NCI-H1105 (cell line): ENCODE measurements at regions not wholly inside any gene's neighbourhood (a gene's known extent, or its start where the extent isn't known, plus 50 kb on each side); places are given as distances from the start of the nearest gene placed in this dataset.
"Not testable (repeated sequence)": the region's sequence is repeated elsewhere in the genome, so short reads cannot be mapped to it uniquely, and the experiment has no call there.

Experiments
- DNase-seq: peaks from one replicate; lab custom pipeline; 2025; lab: John Stamatoyannopoulos, UW

DNA sequence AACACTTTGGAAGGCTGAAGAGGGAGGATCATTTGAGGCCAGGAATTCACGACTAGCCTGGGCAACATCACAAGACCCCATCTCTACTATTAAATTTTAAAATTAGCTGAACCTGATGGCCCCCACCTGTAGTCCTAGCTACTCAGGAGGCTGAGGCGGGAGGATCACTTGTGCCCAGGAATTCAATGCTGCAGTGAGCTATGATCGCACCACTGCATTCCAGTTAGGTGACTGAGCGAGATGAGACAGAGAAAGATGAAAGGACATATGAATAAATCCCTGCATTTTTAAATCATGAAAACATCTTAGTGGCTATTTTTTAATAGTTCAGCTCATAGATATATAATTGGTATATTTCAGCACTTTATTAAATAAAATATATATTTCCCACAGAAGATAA, 93.8 kb downstream of the GPR63 start:
- no peak for DNase-seq

GRCh38 chr6:96742702-96743101, 94.6 kb downstream of the GPR63 start:
- DNase-seq, result no peak

GRCh38 chr6:96735332-96735731, 101.9 kb downstream of the GPR63 start:
- no peak for DNase-seq

DNA sequence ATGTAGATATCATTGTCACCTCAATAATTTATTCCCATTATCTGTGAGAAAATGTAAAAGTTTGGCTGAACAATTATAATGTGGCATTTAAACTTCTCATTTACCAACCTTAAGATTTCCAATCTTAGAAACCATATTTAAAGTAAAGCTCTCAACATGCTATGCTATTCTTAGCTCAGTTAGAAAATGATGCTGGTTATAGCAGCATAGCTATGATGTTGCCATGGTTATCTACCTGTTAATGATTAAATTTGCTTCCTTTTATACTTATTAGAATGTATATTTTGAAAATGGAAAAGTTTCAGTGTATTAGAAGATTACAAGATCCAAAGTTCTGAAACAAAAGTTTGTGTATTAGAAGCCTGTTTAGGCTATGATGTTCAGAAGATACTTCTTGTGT, 110.1 kb downstream of the GPR63 start:
- no peak for DNase-seq

DNA sequence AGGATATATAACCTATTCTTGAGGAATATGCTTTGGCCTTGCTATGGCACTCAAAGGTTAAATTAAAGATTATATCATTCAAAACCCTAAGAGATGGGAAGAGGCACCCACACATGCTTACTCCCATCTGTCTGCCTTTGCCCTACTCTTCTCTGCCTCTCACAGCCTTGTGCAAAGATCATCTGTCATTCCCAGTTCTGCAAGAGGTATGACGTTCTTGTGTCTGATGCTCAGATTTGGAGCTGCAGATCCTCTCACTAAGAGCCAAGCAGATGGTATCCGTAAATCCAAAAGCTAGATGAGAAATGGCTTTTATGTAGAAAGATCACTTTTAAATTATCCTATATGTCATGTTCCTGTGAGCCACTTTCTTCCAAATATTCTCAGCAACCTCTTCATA, 112.0 kb downstream of the GPR63 start:
- DNase-seq, result no peak

GRCh38 chr6:96724641-96725040, 112.6 kb downstream of the GPR63 start:
- no peak for DNase-seq

GRCh38 chr6:96723362-96723761, 113.9 kb downstream of the GPR63 start:
- no peak for DNase-seq

DNA sequence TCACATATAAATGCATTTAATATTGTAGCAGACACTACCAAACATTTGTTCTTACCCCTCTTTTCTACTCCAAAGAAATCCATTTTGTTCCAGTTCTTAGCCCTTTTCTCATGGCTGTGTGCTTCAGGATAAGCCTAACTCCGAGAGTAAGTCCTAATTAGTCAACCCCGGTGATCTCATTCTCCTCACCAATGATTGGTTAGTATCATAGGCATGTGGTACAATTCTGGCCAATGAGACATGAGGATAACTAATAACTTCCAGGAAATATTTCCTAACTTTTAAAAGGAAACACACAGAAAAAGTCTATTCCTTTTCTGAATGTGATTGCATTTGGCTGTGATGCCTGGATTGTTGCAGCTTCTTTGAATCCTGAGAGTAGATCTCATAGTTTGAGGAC, 116.0 kb downstream of the GPR63 start:
- DNase-seq, result no peak

DNA sequence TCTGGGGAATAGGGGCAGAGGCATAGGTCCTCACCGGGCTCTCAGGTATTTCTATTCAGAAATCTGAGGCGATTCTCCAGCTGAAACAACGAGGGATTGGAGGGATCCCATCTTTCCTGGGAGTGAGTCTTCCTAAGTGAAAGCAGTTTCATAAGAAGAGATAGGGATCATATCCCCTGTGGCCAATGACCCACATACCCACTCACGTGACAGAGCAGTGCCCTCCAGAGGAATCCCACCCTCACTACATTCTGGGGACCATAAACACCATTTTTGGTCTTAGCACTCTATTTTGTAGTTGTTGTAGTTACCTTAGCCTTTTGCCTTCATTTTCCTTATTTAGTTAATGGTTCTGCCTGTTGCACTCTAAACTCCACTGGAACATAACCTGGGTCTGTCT, 121.1 kb downstream of the GPR63 start:
- no peak for DNase-seq

GRCh38 chr6:96715608-96716007, 121.7 kb downstream of the GPR63 start:
- no peak for DNase-seq

- DNase-seq, result no peak
These were observed 132.6 kb downstream of the GPR63 start for GRCh38 chr6:96704713-96705112.

DNA sequence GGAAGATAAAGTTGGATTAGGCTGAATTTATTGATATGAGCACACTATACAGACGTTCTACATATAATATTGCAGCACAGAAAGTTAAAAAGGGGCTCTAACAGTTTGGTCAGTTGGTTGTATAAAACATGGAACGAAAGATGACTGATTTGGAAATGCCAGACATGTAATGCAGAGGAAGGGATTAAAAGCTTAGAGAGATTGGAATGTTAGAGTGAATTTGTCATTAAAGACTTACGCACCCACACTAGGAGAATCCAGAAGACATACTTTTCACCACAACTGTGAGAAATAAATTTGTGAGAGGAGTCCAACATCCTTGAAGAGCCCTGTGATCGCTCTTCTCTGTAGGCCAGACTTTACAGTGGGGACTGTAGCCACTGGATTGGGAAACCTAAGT, 134.7 kb downstream of the GPR63 start:
- DNase-seq, result no peak

- no peak for DNase-seq
These were observed 136.4 kb downstream of the GPR63 start for GRCh38 chr6:96700915-96701314.

- DNase-seq, result not testable (repeated sequence)
These were observed 131.5 kb downstream of the FHL5 start for GRCh38 chr6:96694429-96694828.

DNA sequence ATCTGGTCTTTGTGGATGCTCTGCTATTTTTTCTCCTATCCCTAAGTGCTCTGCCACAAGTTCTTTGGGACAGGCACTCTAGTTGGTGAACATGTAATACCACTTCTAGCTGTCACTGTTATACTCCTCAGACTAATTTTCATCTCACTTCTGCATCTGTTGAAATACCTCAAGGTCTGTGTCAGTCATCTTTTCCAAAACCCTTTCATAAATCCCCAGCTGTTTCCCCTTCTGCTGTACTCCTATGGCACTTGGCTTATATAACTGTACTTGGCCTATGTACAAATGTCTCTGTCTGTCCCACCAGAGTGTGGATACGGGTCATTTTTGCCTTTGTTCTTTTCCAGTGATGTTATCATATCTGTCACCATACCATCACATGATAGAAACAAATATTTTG, 124.2 kb downstream of the FHL5 start:
- DNase-seq, result no peak

GRCh38 chr6:96685702-96686101, 122.8 kb downstream of the FHL5 start:
- DNase-seq, result no peak

DNA sequence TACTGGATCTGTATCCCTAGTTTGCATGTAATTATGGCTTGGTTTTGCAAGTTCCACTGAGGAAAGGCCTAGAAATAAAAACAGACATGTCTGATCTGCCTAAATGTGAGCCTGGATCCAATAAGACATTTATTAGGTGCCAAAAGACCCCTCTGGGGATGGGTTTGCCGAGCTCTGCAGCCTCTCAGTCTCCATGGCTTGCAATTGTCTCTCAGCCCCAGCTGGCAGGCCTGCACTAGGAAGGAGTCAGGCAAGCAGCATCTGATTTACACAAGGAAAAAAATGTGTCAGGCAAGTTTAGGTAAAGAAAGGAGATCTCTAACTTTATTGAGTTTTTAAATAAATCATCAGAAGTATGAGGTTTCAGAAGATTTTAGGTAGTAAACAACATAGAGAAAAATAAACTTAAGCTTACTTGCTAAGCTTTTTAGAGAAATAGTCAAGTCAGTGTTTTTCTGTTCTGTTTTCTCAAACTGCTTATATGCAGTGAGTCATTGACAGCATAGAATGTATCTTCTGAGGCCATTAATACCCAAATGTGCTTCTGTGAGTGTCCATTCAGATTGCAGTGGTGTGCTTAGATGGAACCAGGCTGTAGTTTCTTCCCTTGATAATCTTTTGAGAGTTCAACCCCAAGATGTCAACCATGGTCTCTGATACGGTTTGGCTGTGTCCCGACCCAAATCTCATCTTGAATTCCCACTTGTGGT, 121.0 kb downstream of the FHL5 start:
- DNase-seq, result no peak

GRCh38 chr6:96682017-96682416, 119.1 kb downstream of the FHL5 start:
- DNase-seq, result no peak

DNA sequence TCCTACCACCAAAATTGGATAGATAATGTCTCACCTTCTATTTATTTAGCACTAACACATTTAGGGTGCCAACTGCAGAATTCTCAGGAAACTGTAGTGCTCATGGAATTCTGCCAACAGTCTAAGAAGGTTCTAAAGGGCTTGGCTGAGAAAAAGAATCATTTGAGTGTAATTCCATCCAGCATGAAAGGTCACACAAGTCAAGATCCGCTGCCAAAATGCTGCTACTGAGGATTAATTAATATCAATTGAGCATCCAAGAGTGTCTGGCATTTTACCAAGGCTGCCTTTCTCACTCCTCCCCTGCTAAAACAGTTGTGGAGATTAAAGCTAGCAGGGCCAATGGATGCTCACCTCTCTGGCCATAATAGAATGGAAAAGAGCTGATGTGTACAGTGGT, 112.7 kb downstream of the FHL5 start:
- peak; percentile 96 for DNase-seq
